ENCODE measurements at regions not wholly inside any gene's neighbourhood (a gene's known extent, or its start where the extent isn't known, plus 50 kb on each side); places are given as distances from the start of the nearest gene placed in this dataset.

DNA sequence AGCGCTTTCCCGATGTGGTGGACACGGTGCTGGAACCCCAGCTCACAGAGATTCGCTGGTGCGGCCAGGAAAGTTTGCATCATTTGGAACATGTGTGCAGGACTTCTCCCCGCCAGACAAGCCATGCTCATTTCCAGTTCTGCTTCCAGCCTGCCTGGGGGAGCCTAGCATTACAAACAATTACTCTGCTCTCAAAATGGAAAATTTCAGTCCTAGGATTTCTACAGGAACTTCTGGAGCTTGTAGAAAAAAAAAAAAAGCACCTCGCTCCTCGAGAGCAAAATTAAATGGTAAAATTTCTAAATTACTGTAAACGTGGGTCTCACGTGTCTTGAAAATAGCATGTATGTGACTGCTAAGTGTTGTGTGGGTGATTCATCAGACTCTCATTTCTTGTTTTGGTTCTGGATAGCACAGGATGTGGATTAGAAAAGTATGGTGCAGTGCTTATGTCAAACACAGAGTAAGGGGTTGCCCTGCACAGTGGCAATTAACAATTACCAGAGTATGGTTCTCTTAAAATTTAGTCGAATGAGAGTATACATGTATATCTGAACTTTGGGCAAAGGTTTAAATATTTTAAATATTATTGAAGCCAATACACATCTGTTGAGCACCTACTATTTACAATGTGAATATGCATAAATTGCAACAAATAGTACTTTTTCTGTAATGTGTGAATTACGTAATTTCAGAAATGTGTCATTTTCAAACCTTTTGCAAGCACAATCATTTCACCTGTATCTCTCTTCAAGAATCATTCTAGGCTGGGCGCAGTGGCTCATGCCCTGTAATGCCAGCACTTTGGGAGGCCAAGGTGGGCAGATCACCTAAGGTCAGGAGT, 61.8 kb upstream of the PTGFRN start:
- TF ChIP-seq PATZ1 (CRISPR knock-in tag; IDR thresholded peaks at IDR 0.05; ENCODE audit: borderline replicate concordance): no peak
- no peak for TF ChIP-seq ESRRG (CRISPR knock-in tag; IDR thresholded peaks at IDR 0.05)
- TF ChIP-seq ISL1 (CRISPR knock-in tag; IDR thresholded peaks at IDR 0.05): no peak
- no peak for TF ChIP-seq GLIS3 (CRISPR knock-in tag; IDR thresholded peaks at IDR 0.05)
- no peak for TF ChIP-seq OSR1 (CRISPR knock-in tag; IDR thresholded peaks at IDR 0.05)
